Mesendoderm (in vitro differentiated cells): ENCODE measurements at regions not wholly inside any gene's neighbourhood (a gene's known extent, or its start where the extent isn't known, plus 50 kb on each side); places are given as distances from the start of the nearest gene placed in this dataset.

Experiments
- DNase-seq: peaks from one replicate; pipeline ENCODE4 v3.0.0; 2013
- H2AK5ac ChIP-seq: 2 replicates; pipeline ENCODE4 v1.6.1; 2013; ENCODE audit warnings: low read length, inconsistent platforms
- H2BK120ac ChIP-seq: 2 replicates; pipeline ENCODE4 v1.6.1; 2013; ENCODE audit warnings: low read depth, mild to moderate bottlenecking, low read length, moderate library complexity, mixed read lengths
- H2BK15ac ChIP-seq: replicated peaks from 2 replicates; pipeline ENCODE4 v1.6.1; 2013; ENCODE audit warnings: low read depth, mild to moderate bottlenecking, moderate library complexity
- H2BK5ac ChIP-seq: 2 replicates; pipeline ENCODE4 v1.6.1; 2013; ENCODE audit warnings: low read length, inconsistent platforms
- H3K18ac ChIP-seq: 2 replicates; pipeline ENCODE4 v1.6.1; 2013; ENCODE audit warnings: mild to moderate bottlenecking, low read length, mixed read lengths
- H3K23ac ChIP-seq: one replicate; pipeline ENCODE4 v1.6.1; 2013; ENCODE audit warnings: low read length
- H3K27ac ChIP-seq: 2 replicates; pipeline ENCODE4 v1.5.1; 2013; ENCODE audit warnings: low read depth, mild to moderate bottlenecking, inconsistent platforms, low read length, moderate library complexity
- H3K27me3 ChIP-seq: 2 replicates; pipeline ENCODE4 v1.6.1; 2013; ENCODE audit warnings: low read length, control low read depth, mild to moderate bottlenecking, inconsistent platforms; ENCODE audit not compliant: insufficient read depth, poor library complexity
- H3K36me3 ChIP-seq: 2 replicates; pipeline ENCODE4 v1.6.1; 2013; ENCODE audit warnings: low read length, inconsistent platforms; ENCODE audit not compliant: control insufficient read depth, insufficient read depth
- H3K4ac ChIP-seq: one replicate; pipeline ENCODE4 v1.6.1; 2013; ENCODE audit warnings: low read depth, mild to moderate bottlenecking, low read length, moderate library complexity
- H3K4me1 ChIP-seq: 2 replicates; pipeline ENCODE4 v1.6.1; 2013; ENCODE audit warnings: low read depth, low read length, inconsistent platforms; ENCODE audit not compliant: control insufficient read depth
- H3K4me2 ChIP-seq: 2 replicates; pipeline ENCODE4 v1.6.1; 2013; ENCODE audit warnings: low read length
- H3K4me3 ChIP-seq: 2 replicates; pipeline ENCODE4 v1.5.1; 2013; ENCODE audit warnings: mild to moderate bottlenecking, low read length
- H3K56ac ChIP-seq: one replicate; pipeline ENCODE4 v1.6.1; 2013; ENCODE audit warnings: low read length
- H3K79me1 ChIP-seq: 2 replicates; pipeline ENCODE4 v1.6.1; 2013; ENCODE audit warnings: low read length, inconsistent platforms
- H3K79me2 ChIP-seq: 2 replicates; pipeline ENCODE4 v1.6.1; 2013; ENCODE audit warnings: mild to moderate bottlenecking, low read length; ENCODE audit not compliant: control insufficient read depth, insufficient read depth
- H3K9ac ChIP-seq: 2 replicates; pipeline ENCODE4 v1.6.1; 2013; ENCODE audit warnings: low read length, inconsistent platforms
- H4K5ac ChIP-seq: one replicate; pipeline ENCODE4 v1.6.1; 2013; ENCODE audit warnings: low read length
- H4K8ac ChIP-seq: one replicate; pipeline ENCODE4 v1.6.1; 2013; ENCODE audit warnings: low read depth, mild to moderate bottlenecking, control low read depth, low read length, moderate library complexity
- WGBS: extraction: QIAGEN DNeasy Blood & Tissue Kit; methylation state at CpG from one replicate; pipeline ENCODE4 v1.1.7; 2013; ENCODE audit warnings: low lambda C conversion rate, missing lambda C conversion rate; ENCODE audit not compliant: insufficient coverage; ENCODE audit errors: extremely low coverage; 5-methylcytosine and 5-hydroxymethylcytosine counted together

DNA sequence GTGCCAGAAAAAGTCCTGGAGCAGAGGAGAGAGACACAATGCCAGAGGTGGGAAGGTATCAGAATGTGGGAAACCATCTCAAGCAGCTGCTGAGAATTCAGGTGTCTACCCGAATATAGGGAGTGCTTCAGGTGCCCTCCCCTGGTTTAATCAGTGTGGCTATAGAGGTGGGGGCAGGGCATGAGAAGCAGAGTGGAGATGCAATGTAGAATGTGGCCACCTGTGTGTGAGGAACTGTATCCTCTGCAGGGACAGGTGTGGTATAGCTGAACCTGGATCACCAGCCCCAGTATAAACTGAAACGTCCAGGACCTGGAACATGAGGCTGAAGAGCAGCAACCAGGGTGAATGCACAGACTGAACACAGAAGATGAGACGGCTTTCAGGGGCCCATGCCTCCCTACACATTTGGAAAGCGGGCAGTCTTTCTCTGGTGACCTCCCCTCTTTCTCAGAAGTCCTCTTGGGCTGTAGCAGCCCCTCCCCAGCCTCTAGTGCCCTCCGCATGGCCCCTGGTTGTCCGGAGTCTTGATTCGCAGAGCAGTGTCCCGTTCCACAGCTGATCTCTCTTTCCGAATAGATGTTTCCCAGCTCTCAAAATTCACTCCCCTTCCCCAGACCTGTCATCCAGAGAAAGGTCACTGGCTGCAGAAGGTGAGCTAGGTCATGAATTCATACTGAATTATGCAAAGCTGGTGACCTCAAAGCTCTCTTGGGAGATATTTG is 103.1 kb downstream of the ABHD5 start:
- no peak overlapping the region for H3K9ac ChIP-seq
- no peaks in the 10 kb centered on the region for H3K4me1 ChIP-seq
- no peak overlapping the region for H3K56ac ChIP-seq
- H3K4me2 ChIP-seq = no peak overlapping the region
- no peak overlapping the region for H4K8ac ChIP-seq
- WGBS = no CpG with 5 or more reads among the region's 9 CpGs
- no peak overlapping the region for H3K18ac ChIP-seq
- DNase-seq = no peak
- no peak overlapping the region for H3K23ac ChIP-seq
- no peak overlapping the region for H3K27ac ChIP-seq
- H2BK5ac ChIP-seq = no peak overlapping the region
- H2BK15ac ChIP-seq = no peak overlapping the region
- H3K36me3 ChIP-seq = no peaks in the 10 kb centered on the region
- H3K79me2 ChIP-seq = no peaks in the 10 kb centered on the region
- no peak overlapping the region for H3K4me3 ChIP-seq
- H4K5ac ChIP-seq = no peak overlapping the region
- no peak overlapping the region for H3K4ac ChIP-seq
- no peak overlapping the region for H2BK120ac ChIP-seq
- H2AK5ac ChIP-seq = no peak overlapping the region
- H3K79me1 ChIP-seq = no peaks in the 10 kb centered on the region
- no peaks in the 10 kb centered on the region for H3K27me3 ChIP-seq

DNA sequence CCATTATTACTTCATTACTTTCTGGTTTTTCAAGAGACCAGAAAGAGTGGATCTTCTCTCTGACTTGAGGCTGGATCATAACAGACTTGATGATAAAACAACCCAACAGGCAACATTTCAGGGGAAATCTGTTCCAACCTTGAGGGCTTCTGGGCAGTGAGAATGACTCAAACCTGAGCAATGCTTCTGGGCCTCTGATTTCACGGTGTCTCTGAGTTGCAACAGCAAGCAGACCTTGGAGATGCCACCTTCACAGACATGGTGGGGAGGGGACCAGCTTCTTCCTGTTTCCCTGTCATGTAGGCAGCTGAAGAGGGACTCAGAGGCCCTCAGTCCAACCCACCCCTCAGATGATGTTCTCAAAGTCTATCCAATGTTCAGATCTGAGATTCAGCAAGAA is 104.0 kb downstream of the ABHD5 start:
- Histone ChIP-seq H2BK5ac (no peak overlapping the region), H3K18ac (no peak overlapping the region)

GRCh38 chr3:43795491-43795890 is 104.8 kb downstream of the ABHD5 start:
- Histone ChIP-seq H3K4me3 (no peak overlapping the region), H3K9ac (no peak overlapping the region), H4K5ac (no peak overlapping the region), H3K4me1 (no peaks in the 10 kb centered on the region), H3K27ac (no peak overlapping the region), H2AK5ac (no peak overlapping the region), H3K18ac (no peak overlapping the region), H3K79me1 (no peaks in the 10 kb centered on the region), H3K27me3 (no peaks in the 10 kb centered on the region), H2BK15ac (no peak overlapping the region), H3K56ac (no peak overlapping the region), H3K79me2 (no peaks in the 10 kb centered on the region), H3K4me2 (no peak overlapping the region), H3K36me3 (no peaks in the 10 kb centered on the region), H3K23ac (no peak overlapping the region), H2BK5ac (no peak overlapping the region), H2BK120ac (no peak overlapping the region), H4K8ac (no peak overlapping the region), H3K4ac (no peak overlapping the region)
- no CpG with 5 or more reads among the region's 3 CpGs for WGBS
- DNase-seq = no peak

More for the DNA sequence above, 104.0 kb downstream of the ABHD5 start:
- Histone ChIP-seq H3K9ac (no peak overlapping the region), H3K4ac (no peak overlapping the region), H2AK5ac (no peak overlapping the region), H2BK120ac (no peak overlapping the region), H3K56ac (no peak overlapping the region), H3K4me3 (no peak overlapping the region), H3K27me3 (no peaks in the 10 kb centered on the region), H3K23ac (no peak overlapping the region), H3K4me2 (no peak overlapping the region), H4K5ac (no peak overlapping the region), H4K8ac (no peak overlapping the region), H3K79me1 (no peaks in the 10 kb centered on the region), H3K79me2 (no peaks in the 10 kb centered on the region), H3K36me3 (no peaks in the 10 kb centered on the region), H3K4me1 (no peaks in the 10 kb centered on the region), H3K27ac (no peak overlapping the region), H2BK15ac (no peak overlapping the region)
- peak; percentile 29 for DNase-seq
- no CpG with 5 or more reads among the region's 1 CpG for WGBS

DNA sequence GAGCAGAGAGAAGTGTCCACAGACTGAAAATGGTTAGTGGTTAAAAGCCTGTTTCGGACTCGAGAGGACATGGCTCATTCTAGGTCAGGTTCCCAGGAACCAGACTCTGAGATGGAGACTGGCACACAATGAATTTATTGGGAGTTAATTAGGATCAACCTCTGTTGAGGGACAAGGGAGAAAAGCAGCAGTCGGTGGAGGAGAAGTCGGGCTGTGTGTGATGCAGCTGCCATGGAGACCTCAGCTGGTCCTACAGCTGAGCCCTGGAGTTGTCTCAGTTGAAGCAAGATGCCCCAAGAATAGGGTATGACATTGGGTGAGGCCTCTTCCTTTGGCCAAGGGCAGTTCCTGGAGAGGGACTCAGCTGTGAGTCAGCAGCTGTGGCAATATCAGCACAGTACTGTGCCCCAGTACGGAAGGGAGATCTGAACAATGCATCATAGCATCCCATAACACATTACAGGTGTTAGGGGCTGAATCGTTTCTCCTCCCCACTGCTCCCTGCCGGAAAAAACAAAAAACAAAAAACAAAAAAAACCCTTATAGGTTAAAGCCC is 105.4 kb downstream of the ABHD5 start:
- H4K8ac ChIP-seq = no peak overlapping the region
- no peak overlapping the region for H4K5ac ChIP-seq
- H3K4me3 ChIP-seq = no peak overlapping the region
- DNase-seq = no peak
- no peak overlapping the region for H3K4me2 ChIP-seq
- no peak overlapping the region for H2AK5ac ChIP-seq
- H2BK120ac ChIP-seq = no peak overlapping the region
- no peaks in the 10 kb centered on the region for H3K36me3 ChIP-seq
- H3K27me3 ChIP-seq = no peaks in the 10 kb centered on the region
- H3K9ac ChIP-seq = no peak overlapping the region
- no peak overlapping the region for H2BK5ac ChIP-seq
- WGBS = no CpG with 5 or more reads among the region's 7 CpGs
- no peaks in the 10 kb centered on the region for H3K79me1 ChIP-seq
- no peak overlapping the region for H2BK15ac ChIP-seq
- H3K23ac ChIP-seq = no peak overlapping the region
- no peak overlapping the region for H3K27ac ChIP-seq
- no peak overlapping the region for H3K18ac ChIP-seq
- H3K4ac ChIP-seq = no peak overlapping the region
- no peak overlapping the region for H3K56ac ChIP-seq
- no peaks in the 10 kb centered on the region for H3K79me2 ChIP-seq
- no peaks in the 10 kb centered on the region for H3K4me1 ChIP-seq

DNA sequence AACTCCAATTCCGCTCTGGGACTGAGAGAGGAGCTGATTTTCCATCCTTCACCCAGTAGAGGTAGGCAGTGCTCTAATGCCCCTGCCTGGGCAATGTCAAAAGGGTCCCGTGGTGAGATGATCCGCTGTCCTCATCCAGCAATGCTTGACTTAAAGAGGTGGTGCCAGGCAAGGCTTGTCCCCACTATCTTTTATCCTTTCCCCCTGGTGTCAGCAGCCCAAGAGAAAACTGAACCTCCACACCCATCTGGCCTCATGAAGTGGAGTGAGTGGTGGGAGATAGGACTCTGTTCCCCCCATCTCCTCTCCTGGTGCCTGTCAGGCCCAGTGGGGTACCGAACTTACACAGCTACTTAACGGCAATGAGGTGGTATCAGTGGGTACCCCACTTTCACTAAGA is 107.1 kb downstream of the ABHD5 start:
- H3K23ac ChIP-seq = no peak overlapping the region
- H3K79me1 ChIP-seq = no peaks in the 10 kb centered on the region
- no peak overlapping the region for H2AK5ac ChIP-seq
- no peak overlapping the region for H4K5ac ChIP-seq
- no peak overlapping the region for H2BK120ac ChIP-seq
- no peak overlapping the region for H3K56ac ChIP-seq
- no peak overlapping the region for H2BK5ac ChIP-seq
- no peak overlapping the region for H3K18ac ChIP-seq
- H3K4ac ChIP-seq = no peak overlapping the region
- no peaks in the 10 kb centered on the region for H3K36me3 ChIP-seq
- H2BK15ac ChIP-seq = no peak overlapping the region
- no peak for DNase-seq
- no CpG with 5 or more reads among the region's 5 CpGs for WGBS
- no peak overlapping the region for H3K27ac ChIP-seq
- H3K4me1 ChIP-seq = no peaks in the 10 kb centered on the region
- no peak overlapping the region for H3K4me2 ChIP-seq
- no peak overlapping the region for H3K4me3 ChIP-seq
- no peak overlapping the region for H3K9ac ChIP-seq
- H3K27me3 ChIP-seq = no peaks in the 10 kb centered on the region
- no peaks in the 10 kb centered on the region for H3K79me2 ChIP-seq
- H4K8ac ChIP-seq = no peak overlapping the region

DNA sequence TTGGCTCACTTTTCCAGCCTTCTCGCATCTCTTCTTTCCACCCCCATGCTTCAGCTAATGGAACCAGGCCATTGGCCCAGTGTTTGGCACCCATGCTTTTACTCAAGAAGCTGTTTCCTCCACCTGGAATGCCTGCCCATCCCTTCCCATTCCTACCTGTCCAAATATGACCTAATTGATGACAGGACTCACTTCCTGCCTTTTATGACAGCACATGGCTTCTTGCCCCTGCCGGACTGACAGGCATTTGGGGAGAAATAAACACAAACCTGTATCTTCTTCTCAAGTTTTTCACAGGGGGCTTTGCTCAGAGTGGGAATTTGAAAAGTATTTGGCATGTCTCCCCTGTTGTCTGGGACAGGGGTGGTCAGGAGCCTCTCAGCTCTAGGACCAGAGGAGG is 120.1 kb downstream of the ABHD5 start:
- Histone ChIP-seq H4K8ac (no peak overlapping the region), H3K79me1 (no peaks in the 10 kb centered on the region), H3K18ac (no peak overlapping the region), H3K36me3 (no peaks in the 10 kb centered on the region), H3K4me3 (no peak overlapping the region), H3K27ac (no peak overlapping the region), H2AK5ac (no peak overlapping the region), H3K79me2 (no peaks in the 10 kb centered on the region), H3K9ac (no peak overlapping the region), H3K4me1 (no peaks in the 10 kb centered on the region), H3K4me2 (no peak overlapping the region), H3K27me3 (no peaks in the 10 kb centered on the region), H2BK120ac (no peak overlapping the region), H2BK15ac (no peak overlapping the region), H3K56ac (no peak overlapping the region), H2BK5ac (no peak overlapping the region), H4K5ac (no peak overlapping the region), H3K4ac (no peak overlapping the region), H3K23ac (no peak overlapping the region)
- no peak for DNase-seq
- no CpG with 5 or more reads among the region's 2 CpGs for WGBS
